PC-3 (cell line): ENCODE measurements at regions not wholly inside any gene's neighbourhood (a gene's known extent, or its start where the extent isn't known, plus 50 kb on each side); places are given as distances from the start of the nearest gene placed in this dataset.

Experiments used
- EZH2 ChIP-seq: fragments of 300-600 bp; sonication (generic); IDR thresholded peaks from one replicate; pipeline ENCODE4 v1.6.1; 2017; ENCODE audit warnings: antibody characterized with exemption, mild to moderate bottlenecking, low read length; ENCODE audit not compliant: unreplicated experiment
- TF ChIP-seq, protein P1 (sequence below): fragments of 300-600 bp; sonication (generic); conservative IDR thresholded peaks from 2 replicates; pipeline ENCODE4 v1.5.1; 2017; ENCODE audit warnings: antibody characterized with exemption, low read depth, mild to moderate bottlenecking, low read length

DNA sequence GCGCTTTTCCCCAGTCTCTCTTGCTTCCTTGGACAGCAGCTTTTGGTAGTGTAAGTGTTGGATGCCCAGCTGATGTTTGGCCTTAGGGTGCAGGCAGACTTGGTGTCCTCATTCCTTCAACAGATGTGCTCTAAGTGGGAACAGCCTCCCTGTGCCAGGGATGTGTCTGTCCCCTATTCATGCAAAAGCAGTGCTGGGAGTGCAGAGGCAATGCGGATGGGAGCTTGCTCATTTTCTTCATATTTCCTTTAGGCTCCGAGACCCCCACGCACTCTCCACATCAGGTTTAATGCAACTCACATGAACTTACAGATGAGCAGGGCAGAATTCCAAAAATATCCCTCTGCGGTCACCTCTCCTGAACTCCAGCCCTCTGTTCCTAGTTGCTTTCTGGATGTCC lies 96.1 kb downstream of the IER5 start:
- no peak for TF ChIP-seq EZH2
- TF ChIP-seq, protein P1, sequence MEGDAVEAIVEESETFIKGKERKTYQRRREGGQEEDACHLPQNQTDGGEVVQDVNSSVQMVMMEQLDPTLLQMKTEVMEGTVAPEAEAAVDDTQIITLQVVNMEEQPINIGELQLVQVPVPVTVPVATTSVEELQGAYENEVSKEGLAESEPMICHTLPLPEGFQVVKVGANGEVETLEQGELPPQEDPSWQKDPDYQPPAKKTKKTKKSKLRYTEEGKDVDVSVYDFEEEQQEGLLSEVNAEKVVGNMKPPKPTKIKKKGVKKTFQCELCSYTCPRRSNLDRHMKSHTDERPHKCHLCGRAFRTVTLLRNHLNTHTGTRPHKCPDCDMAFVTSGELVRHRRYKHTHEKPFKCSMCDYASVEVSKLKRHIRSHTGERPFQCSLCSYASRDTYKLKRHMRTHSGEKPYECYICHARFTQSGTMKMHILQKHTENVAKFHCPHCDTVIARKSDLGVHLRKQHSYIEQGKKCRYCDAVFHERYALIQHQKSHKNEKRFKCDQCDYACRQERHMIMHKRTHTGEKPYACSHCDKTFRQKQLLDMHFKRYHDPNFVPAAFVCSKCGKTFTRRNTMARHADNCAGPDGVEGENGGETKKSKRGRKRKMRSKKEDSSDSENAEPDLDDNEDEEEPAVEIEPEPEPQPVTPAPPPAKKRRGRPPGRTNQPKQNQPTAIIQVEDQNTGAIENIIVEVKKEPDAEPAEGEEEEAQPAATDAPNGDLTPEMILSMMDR = no peak
